Fibroblast of pulmonary artery (primary cell): ENCODE measurements at regions not wholly inside any gene's neighbourhood (a gene's known extent, or its start where the extent isn't known, plus 50 kb on each side); places are given as distances from the start of the nearest gene placed in this dataset.

Experiments used
- DNase-seq: peaks from one replicate; pipeline ENCODE4 v3.0.0-alpha.2; 2010; ENCODE audit warnings: low read depth
- H3K4me3 ChIP-seq: replicated peaks from 2 replicates; pipeline ENCODE4 v1.5.1; 2011; ENCODE audit warnings: low read depth, mild to moderate bottlenecking, control low read depth, low read length, moderate library complexity
- TF ChIP-seq, protein P1 (sequence below): IDR thresholded peaks from 2 replicates; pipeline ENCODE4 v1.5.1; 2011; ENCODE audit warnings: mild to moderate bottlenecking, control low read depth, low read length, inconsistent platforms; ENCODE audit errors: missing control alignments

DNA sequence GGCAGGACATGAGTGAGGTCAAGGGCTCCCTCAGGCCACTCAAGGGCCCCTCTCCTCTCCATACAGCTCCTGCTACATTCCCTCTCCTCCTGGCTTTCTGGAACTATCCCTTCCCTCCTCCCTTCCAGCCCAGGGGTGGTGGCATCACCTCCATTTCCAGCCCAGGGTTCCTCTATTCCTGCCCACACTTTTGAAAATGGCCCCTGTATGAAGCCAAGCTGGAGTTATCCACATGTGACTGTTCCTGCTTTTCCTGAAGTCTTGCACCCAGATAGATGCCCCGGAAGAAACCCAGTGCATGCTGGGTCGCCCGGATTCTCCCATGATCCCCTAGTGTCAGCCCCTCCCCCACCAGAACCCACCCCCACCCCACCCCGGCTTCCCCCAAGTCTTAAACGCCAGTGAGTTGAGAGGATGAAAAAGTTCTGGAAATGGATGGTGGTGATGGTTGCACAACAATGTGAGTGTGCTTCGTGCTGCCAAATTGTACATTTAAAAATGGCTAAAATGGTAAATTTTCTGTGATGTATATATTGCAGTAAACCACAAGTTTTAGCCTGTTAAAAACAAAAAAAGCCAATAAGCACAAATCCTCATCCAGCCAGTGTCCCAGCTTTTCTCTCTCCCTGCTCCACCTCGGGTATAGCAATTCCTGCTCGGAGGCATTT lies 136.9 kb downstream of the SCARB1 start:
- no peak for DNase-seq
- TF ChIP-seq, protein P1, sequence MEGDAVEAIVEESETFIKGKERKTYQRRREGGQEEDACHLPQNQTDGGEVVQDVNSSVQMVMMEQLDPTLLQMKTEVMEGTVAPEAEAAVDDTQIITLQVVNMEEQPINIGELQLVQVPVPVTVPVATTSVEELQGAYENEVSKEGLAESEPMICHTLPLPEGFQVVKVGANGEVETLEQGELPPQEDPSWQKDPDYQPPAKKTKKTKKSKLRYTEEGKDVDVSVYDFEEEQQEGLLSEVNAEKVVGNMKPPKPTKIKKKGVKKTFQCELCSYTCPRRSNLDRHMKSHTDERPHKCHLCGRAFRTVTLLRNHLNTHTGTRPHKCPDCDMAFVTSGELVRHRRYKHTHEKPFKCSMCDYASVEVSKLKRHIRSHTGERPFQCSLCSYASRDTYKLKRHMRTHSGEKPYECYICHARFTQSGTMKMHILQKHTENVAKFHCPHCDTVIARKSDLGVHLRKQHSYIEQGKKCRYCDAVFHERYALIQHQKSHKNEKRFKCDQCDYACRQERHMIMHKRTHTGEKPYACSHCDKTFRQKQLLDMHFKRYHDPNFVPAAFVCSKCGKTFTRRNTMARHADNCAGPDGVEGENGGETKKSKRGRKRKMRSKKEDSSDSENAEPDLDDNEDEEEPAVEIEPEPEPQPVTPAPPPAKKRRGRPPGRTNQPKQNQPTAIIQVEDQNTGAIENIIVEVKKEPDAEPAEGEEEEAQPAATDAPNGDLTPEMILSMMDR, result no peak
- no peak overlapping the region for H3K4me3 ChIP-seq

- TF ChIP-seq, protein P1, result no peak
- no peak for DNase-seq
- no peak overlapping the region for H3K4me3 ChIP-seq
Measured at GRCh38 chr12:124725597-124726237, 137.9 kb downstream of the SCARB1 start.

DNA sequence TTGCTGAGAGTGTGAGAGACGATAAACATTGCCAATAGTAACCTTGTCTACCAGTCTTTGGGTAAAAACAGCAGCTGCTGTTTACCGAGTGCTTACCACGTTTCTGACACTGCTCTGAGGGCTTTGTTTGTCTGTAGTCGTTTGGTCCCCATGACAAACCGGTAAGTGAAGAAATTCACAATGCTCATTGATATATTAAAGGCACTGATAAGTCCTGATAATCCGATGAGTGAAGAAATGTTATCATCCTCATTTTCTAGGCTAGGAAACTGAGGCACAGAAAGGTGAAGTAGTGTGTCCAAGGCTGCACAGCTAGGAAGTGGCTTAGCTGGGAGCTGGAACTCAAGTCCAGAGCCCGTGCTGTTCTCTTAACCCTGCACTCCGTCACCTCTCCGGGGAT lies 138.6 kb downstream of the SCARB1 start:
- H3K4me3 ChIP-seq, result no peak overlapping the region
- TF ChIP-seq, protein P1, result no peak
- no peak for DNase-seq

- no peak overlapping the region for H3K4me3 ChIP-seq
- TF ChIP-seq, protein P1, result no peak
- DNase-seq, result no peak
Measured at GRCh38 chr12:124722878-124723277, 140.8 kb downstream of the SCARB1 start.

- TF ChIP-seq, protein P1, result no peak
- no peak for DNase-seq
- no peak overlapping the region for H3K4me3 ChIP-seq
Measured at GRCh38 chr12:124721501-124722162, 142.0 kb downstream of the SCARB1 start.

DNA sequence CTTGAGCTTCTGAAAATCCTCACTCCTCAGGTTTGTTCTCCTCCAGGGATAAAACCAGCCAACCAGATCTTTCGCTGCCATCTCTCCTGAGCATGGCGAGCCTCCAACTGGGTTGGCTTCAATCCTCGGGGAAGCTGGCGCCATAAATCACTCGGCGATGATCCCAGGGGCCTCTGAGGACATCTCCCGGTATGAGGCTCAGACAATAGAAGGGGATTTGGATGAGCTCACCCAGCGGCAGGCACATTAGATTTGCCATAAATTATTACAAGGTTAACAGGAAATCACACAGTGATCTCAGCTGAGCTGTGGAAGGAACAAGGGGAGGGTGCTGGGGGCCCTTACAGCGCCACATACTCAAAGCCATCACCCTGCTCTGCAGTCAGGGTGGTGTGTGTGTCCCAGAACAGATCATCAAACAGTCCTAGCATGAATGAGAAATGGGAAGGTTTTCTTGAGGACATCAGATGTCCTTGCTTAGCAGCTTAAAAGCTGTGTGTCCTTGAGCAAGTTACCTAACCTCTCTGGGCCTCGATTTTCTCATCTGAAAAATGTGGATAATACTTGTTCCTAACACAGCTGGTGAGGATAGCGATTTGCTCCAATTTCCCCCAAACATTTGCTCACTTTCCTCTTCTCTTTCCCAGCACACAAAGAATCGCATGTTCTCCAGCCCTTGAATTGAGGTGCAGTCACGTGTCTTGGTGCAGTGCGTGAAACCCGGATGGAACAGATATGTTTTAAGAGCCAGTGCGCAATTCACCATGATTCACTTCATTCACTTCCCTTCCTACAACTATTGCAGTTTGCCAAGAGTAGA lies 142.8 kb downstream of the SCARB1 start:
- H3K4me3 ChIP-seq, result no peak overlapping the region
- peak; percentile 85 for DNase-seq
- TF ChIP-seq, protein P1, result no peak
